T-helper 1 cell (primary cell): ENCODE measurements at regions not wholly inside any gene's neighbourhood (a gene's known extent, or its start where the extent isn't known, plus 50 kb on each side); places are given as distances from the start of the nearest gene placed in this dataset.
"Not testable (repeated sequence)": the region's sequence is repeated elsewhere in the genome, so short reads cannot be mapped to it uniquely, and the experiment has no call there.

Experiments used
- DNase-seq, 5 donors: peaks; one replicate each; pipeline ENCODE4 v3.0.0-alpha.2; 2012 to 2020

- DNase-seq, result no peak
Measured at GRCh38 chr3:34394978-34395748, 596.7 kb downstream of the PDCD6IP start.

- no peak for DNase-seq
Measured at GRCh38 chr3:34396288-34396687, 597.9 kb downstream of the PDCD6IP start.

- DNase-seq, result no peak
Measured at GRCh38 chr3:34396956-34397355, 598.5 kb downstream of the PDCD6IP start.

GRCh38 chr3:34399401-34399800, 601.0 kb downstream of the PDCD6IP start:
- DNase-seq, result no peak

GRCh38 chr3:34405159-34405558, 606.7 kb downstream of the PDCD6IP start:
- no peak for DNase-seq

- no peak for DNase-seq
Measured at GRCh38 chr3:34407281-34407680, 608.9 kb downstream of the PDCD6IP start.

- DNase-seq, result no peak
Measured at GRCh38 chr3:34408088-34408487, 609.7 kb downstream of the PDCD6IP start.

GRCh38 chr3:34411596-34411995, 613.2 kb downstream of the PDCD6IP start:
- no peak for DNase-seq

GRCh38 chr3:34419801-34420200, 621.4 kb downstream of the PDCD6IP start:
- no peak for DNase-seq

GRCh38 chr3:34421762-34422161, 623.3 kb downstream of the PDCD6IP start:
- no peak for DNase-seq

GRCh38 chr3:34439796-34440195, 641.4 kb downstream of the PDCD6IP start:
- no peak for DNase-seq

GRCh38 chr3:34444137-34444536, 645.7 kb downstream of the PDCD6IP start:
- no peak for DNase-seq

GRCh38 chr3:34449305-34449704, 650.9 kb downstream of the PDCD6IP start:
- no peak for DNase-seq

- no peak for DNase-seq
Measured at GRCh38 chr3:34463414-34463813, 665.0 kb downstream of the PDCD6IP start.

GRCh38 chr3:34464646-34465045, 666.2 kb downstream of the PDCD6IP start:
- no peak for DNase-seq

- DNase-seq, result no peak
Measured at GRCh38 chr3:34475851-34476250, 677.4 kb downstream of the PDCD6IP start.

- DNase-seq, result no peak
Measured at GRCh38 chr3:34483311-34483887, 685.0 kb downstream of the PDCD6IP start.

- no peak for DNase-seq
Measured at GRCh38 chr3:34504366-34504765, 705.9 kb downstream of the PDCD6IP start.

- DNase-seq, result no peak
Measured at GRCh38 chr3:34504775-34505174, 706.3 kb downstream of the PDCD6IP start.

- DNase-seq, result no peak
Measured at GRCh38 chr3:34508732-34509131, 710.3 kb downstream of the PDCD6IP start.

- no peak for DNase-seq
Measured at GRCh38 chr3:34511891-34512290, 713.5 kb downstream of the PDCD6IP start.

GRCh38 chr3:34519008-34519407, 720.6 kb downstream of the PDCD6IP start:
- not testable (repeated sequence) for DNase-seq

GRCh38 chr3:34531156-34531555, 732.7 kb downstream of the PDCD6IP start:
- no peak for DNase-seq

- no peak for DNase-seq
Measured at GRCh38 chr3:34533451-34533850, 735.0 kb downstream of the PDCD6IP start.

- no peak for DNase-seq
Measured at GRCh38 chr3:34534013-34534412, 735.6 kb downstream of the PDCD6IP start.
